ENCODE measurements at regions not wholly inside any gene's neighbourhood (a gene's known extent, or its start where the extent isn't known, plus 50 kb on each side); places are given as distances from the start of the nearest gene placed in this dataset.

GRCh38 chr13:99662678-99663077, 161.4 kb downstream of the TM9SF2 start:
- TF ChIP-seq CTCF (IDR thresholded peaks at IDR 0.05) = no peak
- TF ChIP-seq POLR2A (IDR thresholded peaks at IDR 0.05) = no peak

All from uterus (tissue), 2 donors.